NCI-H2196 (cell line): ENCODE measurements at regions not wholly inside any gene's neighbourhood (a gene's known extent, or its start where the extent isn't known, plus 50 kb on each side); places are given as distances from the start of the nearest gene placed in this dataset.
"Not testable (repeated sequence)": the region's sequence is repeated elsewhere in the genome, so short reads cannot be mapped to it uniquely, and the experiment has no call there.

Experiments
- DNase-seq: peaks from one replicate; lab custom pipeline; 2025; ENCODE audit not compliant: unreplicated experiment; lab: John Stamatoyannopoulos, UW

DNA sequence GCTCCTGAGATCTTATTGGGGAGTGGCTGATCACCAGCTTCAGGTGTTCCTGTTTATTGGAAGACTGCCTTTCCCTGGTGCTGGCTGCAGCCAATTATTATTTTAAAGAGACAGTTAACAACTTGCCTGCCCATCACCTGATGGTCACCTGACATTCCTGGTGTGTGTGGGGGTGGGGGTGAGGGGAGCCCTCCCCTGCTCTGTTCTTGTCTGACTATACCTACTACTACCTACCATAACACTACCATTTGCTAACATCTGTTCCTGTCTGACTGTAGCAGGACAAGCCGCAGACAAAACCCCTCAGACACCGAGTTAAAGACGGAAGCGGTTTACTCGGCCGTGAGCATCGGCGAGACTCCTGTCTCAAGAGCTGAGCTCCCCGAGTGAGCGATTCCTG is 54.9 kb upstream of the NBPF3 start:
- DNase-seq, result no peak

DNA sequence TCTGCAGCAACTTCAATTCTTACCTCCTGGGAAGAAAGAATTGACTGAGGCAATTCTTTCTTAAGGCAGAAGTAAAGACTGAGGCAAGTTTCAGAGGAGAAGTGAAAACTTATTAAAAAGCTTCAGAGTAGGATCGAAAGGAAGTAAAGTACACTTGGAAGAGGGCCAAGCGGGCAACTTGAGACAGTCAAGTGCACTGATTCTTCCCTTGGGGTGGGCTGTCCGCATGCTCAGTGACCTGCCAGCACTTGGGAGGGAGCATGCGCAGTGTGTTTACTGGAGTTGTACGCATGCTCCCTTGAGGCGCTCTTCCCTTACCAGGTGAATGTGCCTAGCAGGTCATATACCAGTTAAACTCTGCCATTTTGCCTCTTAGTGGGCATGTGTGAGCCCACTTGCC is 55.3 kb upstream of the NBPF3 start:
- no peak for DNase-seq

DNA sequence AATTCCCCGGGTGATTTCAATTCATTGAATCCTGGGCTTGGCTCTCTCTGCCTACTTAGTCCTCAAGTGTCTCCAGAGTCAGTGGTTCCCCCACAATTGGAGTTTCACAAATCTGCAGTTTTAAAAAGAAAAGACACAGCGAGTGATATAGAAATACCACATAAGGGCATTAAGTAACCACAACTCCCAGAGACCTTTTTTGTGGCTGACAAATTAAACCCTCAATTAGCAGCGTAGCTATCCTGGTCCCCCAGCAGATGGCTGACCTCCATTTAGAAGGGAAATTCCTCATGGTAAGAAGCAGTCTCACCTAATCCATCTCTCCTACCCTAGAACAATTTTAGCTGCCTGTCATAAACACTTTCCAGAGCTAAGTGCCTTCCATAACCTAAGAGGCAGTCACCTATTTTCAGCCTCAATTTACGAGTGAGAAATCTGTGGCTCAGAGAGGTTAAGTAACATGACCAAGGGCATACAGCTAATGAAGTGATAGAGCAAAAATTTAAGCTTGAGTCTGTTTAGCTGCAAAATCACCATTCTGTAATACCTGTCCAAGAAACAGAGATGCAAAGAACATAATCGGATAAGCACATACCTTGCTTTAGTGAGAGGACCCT is 56.0 kb upstream of the NBPF3 start:
- DNase-seq, result no peak

DNA sequence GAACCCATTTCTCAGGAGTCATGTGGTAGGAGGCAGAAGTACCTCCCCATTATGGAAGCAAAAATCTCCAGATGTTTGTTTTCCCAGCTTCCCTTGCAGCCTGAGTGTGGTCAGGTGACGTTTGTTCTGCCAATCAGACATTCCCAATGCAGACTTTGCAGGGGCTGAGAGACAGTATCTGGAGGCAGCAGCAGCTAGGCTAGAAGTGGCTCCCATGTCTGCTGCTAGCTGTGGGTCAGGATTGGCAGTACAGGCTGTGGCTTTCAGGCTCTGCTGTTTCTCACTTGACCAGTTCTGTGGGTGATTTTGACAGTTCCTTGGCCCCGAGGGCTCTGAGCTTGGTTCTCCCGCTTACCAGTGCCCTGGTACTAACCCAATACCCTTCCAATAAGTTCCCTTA is 58.6 kb upstream of the NBPF3 start:
- no peak for DNase-seq

DNA sequence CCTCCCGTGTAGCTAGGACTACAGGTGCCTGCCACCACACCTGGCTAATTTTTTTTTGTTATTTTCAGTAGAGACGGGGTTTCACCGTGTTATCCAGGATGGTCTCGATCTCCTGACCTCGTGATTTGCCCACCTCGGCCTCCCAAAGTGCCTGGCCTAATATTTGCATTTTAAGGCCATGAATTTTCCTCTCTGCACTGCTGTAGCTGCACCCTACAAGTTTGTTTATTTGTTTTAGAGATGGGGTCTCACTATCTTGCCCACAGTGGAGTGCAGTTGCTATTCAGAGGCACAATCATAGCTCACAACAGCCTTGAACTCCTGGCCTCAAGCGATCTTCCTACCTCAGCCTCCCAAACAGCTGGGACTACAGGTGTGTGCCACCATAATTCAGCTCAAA is 59.8 kb upstream of the NBPF3 start:
- DNase-seq, result not testable (repeated sequence)

DNA sequence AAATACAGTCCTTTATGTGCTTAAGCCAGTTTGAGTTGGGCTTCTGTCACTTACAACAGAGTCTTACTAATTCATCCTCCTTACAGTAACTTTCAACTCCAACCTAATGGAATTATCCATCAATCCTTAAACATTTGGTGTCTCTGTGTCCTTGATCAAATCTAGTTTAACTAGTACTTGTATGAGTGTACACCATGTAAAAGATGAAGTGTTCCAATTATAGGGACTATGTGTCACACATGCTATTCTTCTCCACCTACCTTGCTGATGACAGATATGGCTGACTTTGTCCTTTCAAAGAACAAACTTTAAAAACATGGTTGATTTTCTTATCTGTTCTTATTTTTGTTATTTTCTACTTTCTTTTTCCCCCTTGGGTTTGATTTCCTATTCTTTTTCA is 60.4 kb upstream of the NBPF3 start:
- DNase-seq, result no peak

DNA sequence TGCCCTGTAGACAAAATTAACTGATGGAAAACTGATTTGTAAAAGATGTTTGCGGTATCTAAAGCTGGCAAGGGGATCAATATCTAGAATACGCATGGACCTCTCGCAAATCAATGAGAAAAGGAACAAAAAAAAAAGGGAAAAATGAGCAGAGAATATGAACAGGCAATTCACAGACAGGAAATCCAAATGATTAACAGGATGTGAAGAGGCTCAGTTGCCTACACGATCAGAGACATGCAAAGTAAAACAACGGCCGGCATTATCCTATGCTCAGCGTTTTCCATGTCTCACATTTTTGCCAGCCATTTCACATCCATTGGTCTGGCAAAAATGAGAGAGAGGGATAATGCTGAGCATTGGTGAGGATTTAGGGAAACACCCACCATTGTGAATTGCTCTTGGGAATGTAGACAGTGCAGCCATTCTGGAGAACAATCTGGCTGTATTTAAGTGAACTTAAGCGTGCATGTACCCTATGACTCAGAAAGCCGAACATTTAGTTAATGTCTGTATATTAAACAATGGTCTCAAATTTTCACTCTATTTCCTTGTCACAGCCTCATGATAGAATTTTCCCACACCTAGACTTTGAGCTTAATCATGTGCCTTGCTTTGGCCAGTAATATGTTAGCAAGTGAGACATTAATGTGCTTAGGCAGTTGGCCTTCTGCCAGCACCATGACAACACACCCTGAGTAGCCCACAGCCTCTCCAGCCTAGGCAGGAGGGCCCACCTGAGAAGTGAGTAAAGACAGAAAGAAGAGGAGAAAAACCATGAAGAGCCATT is 61.0 kb upstream of the NBPF3 start:
- DNase-seq, result peak; percentile 17

DNA sequence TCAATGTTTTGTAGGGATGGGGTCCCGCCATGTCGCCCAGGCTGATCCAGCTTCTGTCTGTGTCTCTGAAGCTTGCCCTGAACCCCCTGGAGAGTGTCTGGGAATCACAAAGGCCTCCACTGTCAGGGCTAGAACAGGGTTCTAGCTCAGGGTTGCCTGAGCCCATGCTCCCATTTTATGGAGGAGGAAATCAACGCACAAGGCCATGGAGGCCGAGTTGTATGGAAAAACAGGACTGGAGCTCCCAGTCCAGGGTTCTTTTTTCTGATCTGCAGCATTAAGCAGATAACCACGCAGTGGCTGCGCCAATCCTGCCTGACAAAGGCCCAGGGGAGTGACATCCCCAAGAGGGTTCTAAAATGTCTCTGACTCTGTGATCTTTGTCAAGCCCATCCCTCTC is 67.6 kb upstream of the NBPF3 start:
- no peak for DNase-seq

DNA sequence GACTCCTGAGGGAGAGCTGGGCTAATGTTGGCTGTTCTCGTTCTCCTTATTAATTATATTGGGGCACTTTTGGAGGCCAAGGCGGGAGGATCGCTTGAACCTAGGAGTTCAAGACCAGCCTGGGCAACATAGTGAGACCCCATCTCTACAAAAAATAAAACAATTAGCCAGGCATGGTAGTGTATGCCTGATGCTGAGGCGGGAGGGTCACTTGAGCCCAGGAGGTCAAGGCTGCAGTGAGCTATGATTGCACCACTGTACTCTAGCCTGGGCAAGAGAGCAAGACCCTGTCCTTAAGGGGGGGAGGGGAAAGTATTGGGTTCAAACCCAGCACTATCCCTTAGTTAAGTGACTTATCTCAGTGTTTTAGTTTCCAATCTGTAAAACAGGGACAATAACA is 70.0 kb upstream of the NBPF3 start:
- no peak for DNase-seq

DNA sequence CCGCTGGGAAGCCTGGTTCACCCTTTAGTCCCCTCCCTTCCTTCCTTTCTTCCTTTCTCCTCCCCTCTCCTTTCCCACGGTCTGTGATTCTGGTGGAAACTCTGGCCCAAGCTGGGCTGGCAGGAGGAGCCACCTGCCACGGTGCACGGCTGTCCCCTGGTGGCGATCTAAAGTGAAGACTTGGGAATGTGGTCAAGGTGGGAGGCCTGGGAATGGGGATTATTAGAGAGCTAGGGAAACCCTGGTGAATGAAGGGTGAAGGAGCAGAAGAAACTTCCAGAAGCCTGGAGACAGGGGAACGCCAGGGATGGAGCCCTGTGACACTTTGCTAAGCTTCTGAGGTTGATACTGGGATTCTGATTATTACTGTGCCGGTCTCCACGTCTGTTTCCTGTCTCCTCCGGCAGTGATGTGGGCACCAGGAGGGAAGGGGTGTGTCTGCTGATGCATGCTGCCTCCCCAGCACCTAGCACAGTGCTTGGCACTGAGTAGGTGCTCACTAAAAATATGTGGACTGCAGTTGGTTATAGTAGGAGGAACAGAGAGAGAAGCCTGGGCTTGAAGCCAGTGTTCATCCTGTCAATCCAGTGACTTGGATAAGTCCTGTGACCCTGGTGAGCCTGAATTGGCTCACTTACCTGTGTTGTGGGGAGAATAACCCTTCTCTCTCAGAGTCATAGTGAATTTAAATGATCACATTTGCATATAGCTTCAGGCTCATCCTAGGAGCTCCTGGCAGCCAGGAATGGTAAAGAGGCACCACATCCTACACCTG is 71.2 kb upstream of the NBPF3 start:
- DNase-seq, result peak; percentile 87

DNA sequence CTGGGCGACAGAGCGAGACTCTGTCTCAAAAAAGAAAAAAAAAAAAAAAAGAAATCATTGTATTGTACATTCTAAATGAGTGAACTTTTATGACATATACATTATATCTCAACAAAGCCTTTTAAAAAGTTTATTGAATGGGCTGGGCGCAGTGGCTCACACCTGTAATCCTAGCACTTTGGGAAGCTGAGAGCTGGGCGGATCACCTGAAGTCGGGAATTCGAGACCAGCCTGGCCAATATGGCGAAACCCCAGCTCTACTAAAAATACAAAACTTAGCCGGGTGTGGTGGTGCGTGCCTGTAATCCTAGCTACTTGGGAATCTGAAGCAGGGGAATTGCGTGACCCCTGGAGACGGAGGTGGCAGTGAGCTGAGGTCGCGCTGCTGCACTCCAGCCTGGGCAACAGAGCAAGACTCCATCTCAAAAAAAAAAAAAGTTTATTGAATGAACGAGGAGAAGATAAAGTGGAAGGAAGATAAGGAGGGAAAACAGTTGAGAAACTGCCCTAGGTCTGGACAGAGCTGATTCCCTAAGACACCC is 71.9 kb upstream of the NBPF3 start:
- DNase-seq, result not testable (repeated sequence)

DNA sequence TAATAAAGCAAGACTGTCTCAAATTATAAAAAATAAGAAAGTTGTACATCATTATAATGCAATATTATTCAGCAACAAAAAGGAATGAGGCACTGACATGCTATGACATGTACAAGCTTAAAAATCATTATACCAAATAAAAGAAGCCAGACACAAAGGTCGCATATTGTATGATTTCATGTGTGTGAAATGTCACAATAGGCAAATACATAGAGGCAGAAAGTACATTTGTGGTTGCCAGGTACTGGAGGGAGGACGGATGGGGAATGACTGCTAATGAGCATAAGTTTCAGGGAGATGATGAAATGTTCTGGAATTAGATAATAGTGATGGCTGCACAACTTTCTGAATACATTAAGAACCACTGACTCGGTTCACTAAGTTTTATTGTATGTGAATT is 73.6 kb upstream of the NBPF3 start:
- DNase-seq, result no peak

DNA sequence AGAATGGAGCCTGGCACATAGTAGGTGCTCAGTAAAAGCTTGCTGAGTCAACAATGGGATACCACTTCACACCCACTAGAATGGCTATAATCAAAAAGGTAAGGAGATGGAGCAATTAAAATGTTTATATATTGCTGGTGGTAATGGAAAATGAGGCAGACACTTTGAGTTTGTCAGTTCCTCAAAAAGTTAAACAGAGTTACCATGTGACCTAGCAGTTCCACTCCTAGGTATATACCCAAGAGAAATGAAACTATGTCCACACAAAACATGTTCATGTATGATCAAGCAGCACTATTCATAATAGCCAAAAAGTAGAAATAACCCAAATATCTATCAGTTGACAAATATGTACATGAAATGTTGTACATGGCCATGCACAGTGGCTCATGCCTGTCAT is 74.8 kb upstream of the ECE1 start:
- DNase-seq, result no peak

DNA sequence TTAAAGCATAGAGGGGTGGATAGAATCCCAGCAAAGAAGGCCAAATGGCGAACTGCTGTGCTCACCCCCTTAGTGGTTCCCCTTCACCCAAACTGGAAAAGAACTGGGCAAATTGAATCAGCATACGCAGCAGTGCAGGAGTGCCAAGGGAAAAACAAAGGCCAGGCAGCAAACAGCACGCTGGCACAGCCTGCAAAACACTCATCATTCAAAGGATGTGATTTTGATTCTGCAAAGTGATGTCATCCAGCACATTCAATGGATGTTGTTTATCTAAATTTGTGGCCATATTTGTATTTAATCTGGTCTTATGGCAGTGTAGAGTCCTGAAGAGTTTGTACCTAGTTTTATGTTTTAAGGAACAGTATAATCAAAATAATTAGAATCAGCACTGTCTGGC is 71.8 kb upstream of the ECE1 start:
- DNase-seq, result no peak

DNA sequence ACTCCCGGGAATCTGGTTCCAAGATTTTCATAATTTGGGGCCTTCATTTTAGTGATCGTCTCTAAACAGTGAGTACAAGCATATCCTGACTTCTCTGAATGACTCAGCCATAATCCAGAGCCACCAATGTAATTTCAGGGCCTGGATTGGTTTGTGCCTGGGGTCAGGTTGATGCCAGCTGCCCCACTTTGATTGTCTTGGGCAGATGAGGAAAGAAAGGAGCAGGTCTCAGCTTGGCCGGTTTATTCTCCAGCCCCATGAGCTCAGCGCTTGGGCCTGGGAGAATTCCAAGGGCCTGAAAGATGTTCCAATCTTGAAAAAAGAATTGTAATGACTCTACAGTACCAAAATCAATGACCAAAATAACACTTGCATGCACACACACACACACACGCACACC is 71.2 kb upstream of the ECE1 start:
- DNase-seq, result no peak

DNA sequence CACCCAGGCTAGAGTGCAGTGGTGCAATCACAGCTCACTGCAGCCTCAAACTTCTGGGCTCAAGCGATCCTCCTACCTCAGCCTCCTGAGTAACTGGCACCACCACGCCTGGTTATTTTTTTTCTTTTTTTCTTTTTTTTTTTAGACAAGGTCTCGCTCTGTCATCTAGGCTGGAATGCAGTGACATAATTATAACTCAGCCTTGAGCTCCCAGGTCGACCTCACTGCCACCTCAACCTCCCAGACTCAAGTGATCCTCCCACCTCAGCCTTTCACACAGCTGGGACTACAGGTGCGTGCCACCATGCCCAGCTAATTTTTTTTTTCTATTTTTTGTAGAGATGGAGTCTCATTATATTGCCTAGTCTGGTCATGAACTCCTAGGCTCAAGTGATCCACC is 66.9 kb upstream of the ECE1 start:
- no peak for DNase-seq

DNA sequence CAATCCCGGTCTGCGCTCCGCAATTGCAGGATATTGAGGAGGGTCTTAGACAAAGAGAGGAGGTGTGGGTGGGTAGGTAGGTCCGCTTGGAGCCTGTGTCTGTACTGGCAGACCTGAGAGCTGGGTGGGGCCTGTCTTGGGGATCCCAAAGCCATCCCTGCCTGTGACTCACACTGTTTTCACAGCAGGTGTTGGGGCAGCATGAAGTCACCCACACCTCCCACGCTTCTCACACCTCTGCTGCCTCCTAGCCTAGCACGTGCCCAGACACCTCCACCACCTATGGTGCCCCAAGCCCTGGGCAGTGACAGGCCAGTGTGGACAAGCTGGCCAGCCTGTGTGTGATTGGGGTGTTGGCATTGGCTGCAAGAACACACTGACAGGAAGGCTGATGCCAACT is 65.7 kb upstream of the ECE1 start:
- DNase-seq, result no peak

DNA sequence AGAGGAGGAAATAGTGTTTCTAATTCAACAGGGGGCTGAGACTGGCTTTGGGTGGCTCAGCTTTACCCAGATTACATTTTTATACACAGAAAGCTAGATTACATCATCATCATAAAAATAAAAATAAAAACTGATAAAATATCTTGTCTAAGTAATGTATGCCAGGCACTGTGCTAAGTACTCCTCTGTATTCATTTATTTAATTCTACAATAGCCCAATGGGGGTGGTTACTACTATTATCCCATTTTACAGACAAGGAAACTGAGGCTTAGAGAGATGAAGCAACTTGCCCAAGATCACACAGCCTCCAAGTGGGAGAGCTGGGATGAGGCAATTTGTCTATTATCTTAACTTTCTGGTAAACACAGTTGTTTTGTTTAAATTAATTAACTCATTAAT is 62.3 kb upstream of the ECE1 start:
- DNase-seq, result no peak

DNA sequence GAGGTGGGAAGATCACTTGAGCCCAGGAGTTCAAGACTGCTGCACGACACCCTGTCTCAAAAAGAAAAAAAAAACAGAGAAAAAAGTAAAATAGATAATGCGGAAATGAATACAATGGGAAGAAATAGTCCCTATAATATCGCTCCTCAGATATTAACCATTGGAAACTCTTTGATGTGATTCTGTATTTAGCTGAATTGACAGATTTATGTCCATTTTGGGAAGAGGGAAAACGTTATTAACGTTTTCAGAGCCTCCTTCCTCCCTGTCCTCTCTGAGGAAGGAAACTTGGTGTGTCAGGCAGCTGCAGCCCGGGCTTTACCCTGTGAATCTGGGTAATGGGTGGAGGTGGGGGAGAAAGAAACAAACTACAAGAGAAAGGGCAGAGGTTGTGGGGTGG is 61.6 kb upstream of the ECE1 start:
- no peak for DNase-seq

DNA sequence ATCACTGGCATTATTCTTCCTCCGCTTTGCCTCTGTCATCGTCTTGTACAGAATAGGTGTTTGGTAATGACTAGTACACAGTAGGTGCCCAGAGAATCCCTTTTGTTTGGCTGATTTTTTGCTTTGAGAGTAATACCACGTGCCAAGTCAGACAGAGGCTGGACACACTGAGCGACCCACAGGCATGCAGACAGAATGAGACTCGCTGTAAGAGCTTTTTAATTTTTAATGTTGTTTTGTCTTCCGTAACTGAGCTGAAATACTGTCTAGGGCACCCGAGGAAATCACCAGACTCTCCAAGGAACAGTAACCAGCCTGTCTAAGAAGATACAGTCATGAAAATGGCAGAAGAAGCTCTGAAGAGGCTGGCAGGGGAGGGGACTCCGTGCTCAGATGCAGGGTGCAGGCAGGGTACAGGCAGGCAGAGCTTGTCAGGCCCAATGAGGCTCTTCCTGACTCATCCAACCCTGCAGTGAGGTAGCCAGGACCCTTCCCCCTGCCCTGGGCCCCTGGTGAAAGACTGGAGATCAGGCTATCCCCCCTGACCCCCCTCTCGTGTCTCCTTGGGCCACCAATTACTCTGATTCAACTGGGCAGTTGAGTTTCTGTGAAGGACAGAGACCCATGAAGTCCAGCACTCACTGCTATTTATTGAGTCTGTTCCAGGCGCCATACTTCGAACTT is 60.1 kb upstream of the ECE1 start:
- no peak for DNase-seq

DNA sequence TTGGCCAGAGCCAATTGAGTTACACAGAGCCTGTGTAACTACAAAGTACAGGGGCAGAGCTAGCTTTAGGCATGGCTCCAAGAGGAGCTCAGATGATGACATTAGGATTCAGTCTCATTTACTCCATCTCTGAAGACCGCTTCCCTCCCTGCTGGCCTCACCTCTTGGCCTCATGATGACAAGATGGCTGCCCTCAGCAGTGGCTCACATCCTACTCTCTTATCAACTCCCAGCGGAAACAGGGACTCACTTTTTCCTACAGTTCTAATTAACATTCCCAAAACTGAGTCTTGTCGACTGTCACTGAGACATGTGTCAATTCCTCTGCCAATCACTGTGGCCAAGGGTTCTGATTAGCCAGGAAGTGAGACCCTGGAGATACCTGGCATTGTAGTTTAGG is 59.4 kb upstream of the ECE1 start:
- DNase-seq, result no peak
